ENCODE measurements at regions not wholly inside any gene's neighbourhood (a gene's known extent, or its start where the extent isn't known, plus 50 kb on each side); places are given as distances from the start of the nearest gene placed in this dataset.

DNA sequence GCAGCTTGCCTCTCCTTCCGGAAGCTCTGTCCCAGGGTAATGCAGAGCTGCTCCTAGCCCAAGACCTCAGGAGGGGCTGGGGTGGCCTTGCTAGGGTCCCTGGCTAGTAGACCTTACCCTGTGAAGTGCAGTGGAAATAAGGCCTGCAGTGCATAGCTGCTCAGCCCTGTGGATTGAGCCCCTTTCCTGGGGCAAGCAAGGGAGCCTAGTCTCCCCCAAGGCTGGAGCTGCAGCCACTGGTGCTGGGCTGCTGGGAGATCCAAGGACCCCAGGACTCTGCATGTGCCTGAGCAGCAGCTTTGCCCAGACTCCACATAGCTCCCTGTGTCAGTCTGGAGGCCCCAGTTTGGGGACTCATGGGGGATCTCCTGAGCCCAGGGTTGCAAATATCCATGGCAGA, 57.9 kb downstream of the FANCF start:
- peak; percentile 35 for ATAC-seq
- TF ChIP-seq, protein P1, sequence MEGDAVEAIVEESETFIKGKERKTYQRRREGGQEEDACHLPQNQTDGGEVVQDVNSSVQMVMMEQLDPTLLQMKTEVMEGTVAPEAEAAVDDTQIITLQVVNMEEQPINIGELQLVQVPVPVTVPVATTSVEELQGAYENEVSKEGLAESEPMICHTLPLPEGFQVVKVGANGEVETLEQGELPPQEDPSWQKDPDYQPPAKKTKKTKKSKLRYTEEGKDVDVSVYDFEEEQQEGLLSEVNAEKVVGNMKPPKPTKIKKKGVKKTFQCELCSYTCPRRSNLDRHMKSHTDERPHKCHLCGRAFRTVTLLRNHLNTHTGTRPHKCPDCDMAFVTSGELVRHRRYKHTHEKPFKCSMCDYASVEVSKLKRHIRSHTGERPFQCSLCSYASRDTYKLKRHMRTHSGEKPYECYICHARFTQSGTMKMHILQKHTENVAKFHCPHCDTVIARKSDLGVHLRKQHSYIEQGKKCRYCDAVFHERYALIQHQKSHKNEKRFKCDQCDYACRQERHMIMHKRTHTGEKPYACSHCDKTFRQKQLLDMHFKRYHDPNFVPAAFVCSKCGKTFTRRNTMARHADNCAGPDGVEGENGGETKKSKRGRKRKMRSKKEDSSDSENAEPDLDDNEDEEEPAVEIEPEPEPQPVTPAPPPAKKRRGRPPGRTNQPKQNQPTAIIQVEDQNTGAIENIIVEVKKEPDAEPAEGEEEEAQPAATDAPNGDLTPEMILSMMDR (IDR thresholded peaks at IDR 0.05): no peak
- intact Hi-C loops (cut with DNase I): no loop called here

DNA sequence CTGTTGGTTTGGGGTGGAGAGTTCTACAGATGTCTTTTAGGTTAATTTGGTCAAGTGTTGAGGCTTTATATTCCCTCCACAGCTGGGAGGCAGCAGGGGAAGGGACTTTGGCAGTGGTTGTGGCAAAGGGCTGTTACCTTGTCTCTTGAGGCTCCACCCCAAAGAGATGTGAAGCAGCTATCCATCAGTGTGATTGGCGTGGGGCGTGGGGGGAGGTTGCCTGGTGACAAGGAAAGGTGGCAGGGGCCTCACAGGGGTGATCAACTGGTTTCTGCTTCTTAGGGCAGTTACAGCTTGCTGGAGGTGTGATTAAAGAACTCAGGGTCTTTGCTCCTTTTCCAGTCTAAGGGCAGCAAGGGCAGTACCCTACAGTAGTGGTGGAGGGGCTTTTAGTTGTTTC, 59.3 kb downstream of the FANCF start:
- Histone ChIP-seq H3K9me3 (no peaks in the 10 kb centered on the region), H3K4me3 (no peak overlapping the region), H3K27ac (no peak overlapping the region), H3K36me3 (no peaks in the 10 kb centered on the region), H3K4me1 (no peaks in the 10 kb centered on the region), H3K27me3 (no peaks in the 10 kb centered on the region)
- intact Hi-C loops (cut with DNase I): no loop called here
- DNase-seq (no peak), ATAC-seq (no peak)
- TF ChIP-seq, protein P1 (IDR thresholded peaks at IDR 0.05): no peak

More for the DNA sequence above, 57.9 kb downstream of the FANCF start:
- H3K4me3 ChIP-seq: no peak overlapping the region
- H3K27ac ChIP-seq: no peak overlapping the region
- no peaks in the 10 kb centered on the region for H3K27me3 ChIP-seq
- H3K4me1 ChIP-seq: no peaks in the 10 kb centered on the region
- no peaks in the 10 kb centered on the region for H3K36me3 ChIP-seq
- DNase-seq: peak; percentile 48
- no peaks in the 10 kb centered on the region for H3K9me3 ChIP-seq

DNA sequence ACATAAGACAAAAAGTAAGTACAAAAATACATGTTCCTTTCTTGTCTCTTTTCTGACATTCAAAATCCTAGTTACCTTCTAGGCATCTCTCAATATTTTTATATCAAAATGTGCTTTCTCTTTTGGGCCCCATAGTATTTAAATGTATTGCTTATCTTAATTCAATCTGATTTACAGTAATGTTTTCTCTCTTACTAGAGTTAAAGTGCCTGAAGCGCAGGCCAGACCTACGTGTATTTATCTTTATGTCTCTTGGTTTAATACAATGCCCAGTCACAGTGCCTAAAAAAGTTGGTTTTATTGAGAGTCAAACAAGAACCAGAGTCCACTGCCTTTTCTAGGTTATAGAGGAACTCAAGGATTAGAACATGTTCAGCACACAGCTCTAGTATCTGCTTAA, 64.3 kb downstream of the FANCF start:
- DNase-seq (no peak), ATAC-seq (no peak)
- H3K9me3 ChIP-seq: no peaks in the 10 kb centered on the region
- no peak overlapping the region for H3K4me3 ChIP-seq
- H3K36me3 ChIP-seq: no peaks in the 10 kb centered on the region
- no peaks in the 10 kb centered on the region for H3K4me1 ChIP-seq
- H3K27ac ChIP-seq: no peak overlapping the region
- intact Hi-C loops (cut with DNase I): no loop called here
- TF ChIP-seq, protein P1 (IDR thresholded peaks at IDR 0.05): no peak
- H3K27me3 ChIP-seq: no peaks in the 10 kb centered on the region

DNA sequence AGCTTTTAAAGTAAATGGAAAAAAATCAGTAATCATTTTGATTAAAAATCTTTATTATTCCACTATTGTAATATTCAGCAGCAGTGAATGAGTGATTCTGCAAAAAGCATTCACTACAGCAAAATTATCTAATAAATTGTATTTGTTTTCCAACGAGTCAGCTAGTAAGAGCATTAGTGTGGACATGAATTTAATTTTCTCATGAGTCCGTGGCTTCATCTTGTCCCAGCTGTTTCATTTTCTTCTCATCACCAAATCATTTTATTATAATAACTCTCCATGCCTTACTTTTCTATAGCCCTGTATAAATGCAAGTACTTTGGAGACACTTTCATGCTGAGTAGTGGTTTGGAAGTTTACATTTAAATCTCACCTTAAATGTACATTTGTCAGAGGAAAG, 66.2 kb downstream of the FANCF start:
- Histone ChIP-seq H3K9me3 (no peaks in the 10 kb centered on the region), H3K27me3 (no peaks in the 10 kb centered on the region), H3K4me1 (no peaks in the 10 kb centered on the region), H3K4me3 (no peak overlapping the region), H3K36me3 (no peaks in the 10 kb centered on the region), H3K27ac (no peak overlapping the region)
- TF ChIP-seq, protein P1 (IDR thresholded peaks at IDR 0.05): no peak
- intact Hi-C loops (cut with DNase I): no loop called here
- no peak for ATAC-seq
- no peak for DNase-seq

DNA sequence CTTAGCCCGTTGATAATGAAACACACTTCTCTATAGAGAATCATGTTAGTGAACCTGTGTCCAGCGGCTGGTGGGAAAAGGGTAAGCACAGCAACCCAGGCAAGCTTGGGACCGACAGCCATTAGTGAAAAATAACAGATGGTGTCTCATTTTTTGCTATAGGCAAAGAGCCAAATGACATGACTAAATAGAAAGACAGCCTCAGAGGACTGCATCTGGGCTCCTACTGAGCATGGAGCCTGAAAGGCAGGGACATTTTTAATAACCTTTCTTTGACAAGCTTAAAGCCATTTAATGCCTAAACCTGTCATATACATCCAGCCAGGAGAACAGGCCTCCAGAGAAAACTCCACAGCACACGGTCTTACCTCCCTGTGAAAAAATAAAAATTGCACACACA, 67.0 kb downstream of the FANCF start:
- DNase-seq: no peak
- TF ChIP-seq, protein P1 (IDR thresholded peaks at IDR 0.05): no peak
- H3K9me3 ChIP-seq: no peaks in the 10 kb centered on the region
- H3K36me3 ChIP-seq: no peaks in the 10 kb centered on the region
- H3K4me3 ChIP-seq: no peak overlapping the region
- ATAC-seq: no peak
- H3K27me3 ChIP-seq: no peaks in the 10 kb centered on the region
- H3K4me1 ChIP-seq: no peaks in the 10 kb centered on the region
- intact Hi-C loops (cut with DNase I): no loop called here
- no peak overlapping the region for H3K27ac ChIP-seq

DNA sequence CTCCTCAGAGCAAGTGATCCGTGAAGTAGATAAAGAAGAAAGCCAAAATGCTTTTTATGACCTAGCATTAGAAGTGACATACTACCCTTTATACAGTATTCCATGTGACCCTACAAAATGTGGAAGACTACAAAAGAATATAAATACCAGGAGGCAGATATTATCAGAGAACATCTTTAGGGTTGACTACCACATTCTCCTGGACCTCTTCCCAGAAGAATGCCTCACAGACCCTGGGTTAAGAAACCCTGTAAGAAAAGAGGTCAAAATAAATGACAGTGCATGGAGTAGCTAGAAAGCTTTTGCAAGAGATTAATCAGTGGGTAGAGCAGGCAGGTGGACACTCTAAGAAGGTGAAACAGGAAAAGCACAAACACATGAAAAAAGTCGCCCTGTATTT, 69.2 kb downstream of the FANCF start:
- no peaks in the 10 kb centered on the region for H3K36me3 ChIP-seq
- no peaks in the 10 kb centered on the region for H3K4me1 ChIP-seq
- H3K9me3 ChIP-seq: no peaks in the 10 kb centered on the region
- intact Hi-C loops (cut with DNase I): no loop called here
- ATAC-seq (no peak), DNase-seq (no peak)
- H3K27ac ChIP-seq: no peak overlapping the region
- no peak overlapping the region for H3K4me3 ChIP-seq
- TF ChIP-seq, protein P1 (IDR thresholded peaks at IDR 0.05): no peak
- no peaks in the 10 kb centered on the region for H3K27me3 ChIP-seq

All from upper lobe of right lung (tissue), 1 donor.